T-helper 9 cell (primary cell): ENCODE measurements at regions not wholly inside any gene's neighbourhood (a gene's known extent, or its start where the extent isn't known, plus 50 kb on each side); places are given as distances from the start of the nearest gene placed in this dataset.

ENCODE experiments used
- DNase-seq: peaks from one replicate; pipeline ENCODE4 v3.0.0-alpha.2; 2020

- no peak for DNase-seq
Observed at GRCh38 chr11:70751142-70751734, 352.9 kb downstream of the CTTN start.

DNA sequence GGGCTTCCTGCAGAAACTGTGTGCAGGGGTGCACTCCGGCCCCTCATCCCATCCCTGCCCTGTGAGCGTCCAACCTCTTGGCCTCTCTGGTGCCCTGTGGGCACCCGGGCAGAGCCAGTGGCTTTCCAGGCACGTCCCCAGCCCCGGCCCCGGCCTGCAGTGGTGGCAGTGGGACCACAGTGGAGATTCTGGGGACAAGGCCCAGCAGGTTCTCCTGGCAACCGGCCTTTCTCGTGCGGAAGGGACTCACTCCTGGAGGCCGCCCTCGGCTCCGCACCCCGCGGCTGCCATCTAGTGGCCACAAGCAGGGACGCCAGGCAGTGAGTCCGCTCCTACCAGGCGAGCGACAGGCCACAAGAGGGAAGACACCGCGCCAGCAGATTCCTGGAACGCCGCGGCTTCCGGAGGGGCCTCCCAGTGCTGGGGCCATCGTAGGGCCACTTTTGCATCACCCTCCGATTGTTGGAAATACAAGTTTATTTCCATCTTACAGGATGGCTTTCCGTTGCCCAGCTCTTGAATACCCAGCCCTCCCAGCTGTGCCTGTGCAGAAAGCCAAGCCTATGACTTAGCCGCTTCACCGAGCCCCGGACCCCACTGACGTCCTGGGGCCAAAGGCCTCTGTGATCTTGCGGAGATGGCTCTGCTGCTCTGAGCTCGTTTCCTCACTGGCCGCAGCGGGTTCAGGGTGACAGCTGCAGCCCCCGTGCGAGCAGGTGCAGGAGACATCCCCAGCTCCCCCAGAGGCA, 357.3 kb downstream of the CTTN start:
- DNase-seq: peak; percentile 29

DNA sequence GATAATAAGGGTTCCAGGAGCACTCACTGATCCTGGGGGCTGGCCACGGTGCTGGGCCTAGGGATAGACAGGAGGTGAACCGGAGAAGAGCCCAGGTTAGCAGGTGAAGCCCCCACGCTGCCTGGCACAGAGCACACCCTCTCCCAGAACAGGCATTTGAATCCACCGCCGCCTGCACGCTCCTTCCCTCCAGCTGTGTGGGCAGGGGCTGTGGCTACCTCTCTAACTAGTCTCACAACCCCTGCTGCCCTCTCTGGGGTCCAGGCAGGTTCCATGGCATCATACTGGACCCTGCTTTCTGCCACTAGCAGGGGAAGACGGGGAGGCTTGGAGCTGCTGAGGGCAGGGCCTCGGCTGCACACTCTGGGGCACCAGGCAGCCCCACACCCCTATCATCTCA, 358.0 kb downstream of the CTTN start:
- DNase-seq: no peak

GRCh38 chr11:70756756-70757155, 358.4 kb downstream of the CTTN start:
- DNase-seq: no peak

- DNase-seq: no peak
Observed at GRCh38 chr11:70757241-70757640, 358.9 kb downstream of the CTTN start.

- no peak for DNase-seq
Observed at GRCh38 chr11:70758206-70758605, 359.9 kb downstream of the CTTN start.

GRCh38 chr11:70759846-70760245, 361.5 kb downstream of the CTTN start:
- no peak for DNase-seq

DNA sequence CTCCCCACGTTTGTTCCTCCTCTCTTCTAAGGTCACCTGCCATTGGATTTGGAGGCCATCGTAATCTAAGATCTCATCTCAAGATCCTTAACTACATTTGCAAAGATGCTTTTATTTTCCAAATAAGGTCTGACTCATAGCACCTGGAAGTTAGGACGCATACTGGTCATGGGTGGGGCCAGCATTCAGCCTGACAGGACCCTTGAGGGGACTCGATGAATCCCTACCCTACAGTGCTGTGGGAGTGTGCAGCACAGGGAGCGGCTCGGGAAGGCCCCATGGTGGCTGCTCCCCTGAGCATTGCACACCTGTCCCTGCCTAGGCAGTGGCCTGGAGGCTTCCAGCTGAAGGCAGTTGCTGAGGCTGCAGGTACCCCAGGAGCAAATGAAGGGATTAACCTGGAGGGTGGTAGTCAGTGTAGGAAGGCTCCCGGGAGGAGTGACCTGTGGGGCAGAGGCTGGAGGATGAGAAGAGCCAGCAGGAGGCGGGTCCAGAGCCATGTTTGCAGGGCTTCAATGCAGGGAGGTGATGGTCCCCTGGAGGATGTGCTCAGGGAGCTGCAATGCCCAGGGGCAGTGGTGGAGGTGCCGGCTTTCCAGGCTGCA, 362.2 kb downstream of the CTTN start:
- DNase-seq: no peak

- DNase-seq: no peak
Observed at GRCh38 chr11:70761094-70761907, 363.0 kb downstream of the CTTN start.

DNA sequence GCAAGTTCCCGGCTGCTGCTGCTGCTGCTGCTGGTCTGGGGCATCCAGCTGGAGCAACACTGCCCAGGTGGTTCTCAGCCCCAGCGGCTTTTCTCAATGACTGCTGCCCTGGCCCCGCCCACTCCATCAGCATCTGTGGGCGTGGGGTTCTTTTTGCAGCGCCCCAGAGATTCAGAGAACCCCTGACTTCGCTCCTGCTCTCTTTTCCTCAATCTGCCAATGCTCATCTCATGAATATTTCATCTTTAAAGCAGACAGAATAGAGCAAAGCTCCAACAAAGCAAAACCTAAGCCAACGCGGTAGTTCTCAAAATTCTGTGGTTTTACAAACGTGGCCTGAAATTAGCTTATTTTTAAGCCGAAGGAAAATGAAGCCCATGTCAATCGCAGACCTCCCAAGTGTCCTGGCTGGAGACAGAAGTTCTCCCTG, 363.6 kb downstream of the CTTN start:
- no peak for DNase-seq

DNA sequence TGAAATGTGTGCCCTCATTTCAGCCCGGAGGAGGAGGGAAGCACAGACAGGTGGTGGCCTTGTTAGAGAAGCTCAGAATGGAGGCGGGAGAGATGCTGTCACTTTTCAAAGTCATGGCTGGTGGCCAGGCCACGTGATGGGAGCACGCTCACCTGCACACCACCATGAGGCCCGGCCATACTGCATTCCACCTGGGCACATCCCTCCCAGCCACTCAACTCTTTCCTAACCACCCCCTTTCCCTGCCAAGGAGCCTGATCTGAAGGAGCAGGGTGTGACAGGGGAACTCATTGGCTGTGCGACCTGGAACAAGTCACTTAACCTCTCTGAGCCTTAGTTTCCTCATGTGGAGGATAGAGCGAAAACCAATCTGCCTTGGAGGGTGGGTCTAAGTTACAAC, 364.5 kb downstream of the CTTN start:
- DNase-seq: no peak

GRCh38 chr11:70763606-70764005, 365.3 kb downstream of the CTTN start:
- no peak for DNase-seq

- DNase-seq: no peak
Observed at GRCh38 chr11:70764356-70764905, 366.1 kb downstream of the CTTN start.

GRCh38 chr11:70766901-70767300, 368.6 kb downstream of the CTTN start:
- DNase-seq: no peak

GRCh38 chr11:70768346-70769095, 370.2 kb downstream of the CTTN start:
- DNase-seq: no peak

DNA sequence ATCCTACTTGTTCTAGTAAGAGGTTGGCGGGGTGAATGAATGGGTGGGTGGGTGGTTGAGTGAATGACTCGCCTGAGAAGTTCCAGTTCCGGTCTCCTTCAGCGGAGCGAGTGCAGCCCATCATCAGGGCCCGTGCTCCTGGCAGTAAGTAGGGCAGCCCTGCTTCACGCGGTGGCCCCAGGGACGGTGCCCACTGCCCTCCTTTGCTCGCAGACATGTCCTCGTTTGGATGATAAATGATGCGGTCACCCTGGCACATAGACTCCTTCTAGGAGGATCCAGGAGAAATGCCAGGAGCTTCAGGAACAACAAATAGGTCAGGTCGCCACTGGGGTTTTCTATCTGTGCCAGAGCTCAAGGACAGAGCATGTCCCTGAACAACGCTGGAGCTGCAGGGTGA, 370.8 kb downstream of the CTTN start:
- no peak for DNase-seq

DNA sequence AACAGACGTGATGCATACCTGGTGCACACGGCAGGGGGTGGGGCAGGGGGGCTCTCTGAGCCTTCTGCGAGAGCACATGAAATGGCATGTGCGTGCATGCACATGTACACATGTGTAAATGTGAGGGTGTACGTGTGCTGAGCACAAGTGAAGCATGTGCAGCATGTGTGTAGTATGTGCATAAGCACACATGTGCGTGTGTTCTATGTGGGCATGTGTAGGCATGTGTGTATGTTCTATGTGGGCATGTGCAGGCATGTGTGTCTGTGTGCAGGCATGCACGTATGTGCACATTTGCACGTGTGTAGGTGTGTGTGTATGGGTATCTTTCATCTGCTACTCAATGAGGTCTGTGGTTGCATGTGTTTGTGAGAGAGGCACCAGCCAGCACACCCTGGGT, 371.2 kb downstream of the CTTN start:
- DNase-seq: no peak

DNA sequence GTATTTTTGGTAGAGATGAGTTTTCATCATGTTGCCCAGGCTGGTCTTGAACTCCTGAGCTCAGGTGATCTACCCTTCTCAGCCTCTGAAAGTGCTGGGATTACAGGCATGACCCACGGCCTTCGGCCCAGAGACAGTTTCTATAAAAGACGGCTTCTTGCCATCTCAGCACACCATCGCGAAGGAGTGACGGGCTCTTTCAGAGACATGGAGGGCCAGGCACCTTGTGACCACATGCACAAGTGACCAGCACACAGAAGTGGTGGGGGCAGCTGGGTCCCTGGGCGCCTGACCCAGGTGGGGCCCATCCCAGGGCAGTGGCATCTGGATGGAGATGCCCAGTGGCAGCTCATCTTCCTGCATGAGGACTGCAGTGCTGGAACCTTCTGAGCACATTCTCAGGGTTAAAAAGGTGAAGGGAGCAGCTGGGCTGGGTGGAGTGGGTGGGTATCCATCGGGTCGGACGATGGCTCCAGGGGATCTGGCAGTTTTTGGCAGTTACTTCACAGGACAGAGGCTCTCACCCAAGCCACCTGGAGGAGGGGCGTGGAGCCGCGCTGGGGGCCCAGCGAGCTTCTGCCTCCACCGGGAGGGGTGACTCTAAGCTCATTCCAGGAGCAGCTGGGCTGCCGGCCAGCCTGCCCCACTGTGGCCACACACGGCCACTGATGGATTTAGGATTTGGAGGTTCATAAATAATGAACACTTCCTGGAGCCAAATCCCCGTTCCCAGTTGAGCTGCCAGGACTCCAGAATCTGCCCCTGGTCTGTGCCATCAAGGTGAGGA, 373.0 kb downstream of the CTTN start:
- DNase-seq: no peak

GRCh38 chr11:70772950-70773349, 374.6 kb downstream of the CTTN start:
- DNase-seq: no peak

DNA sequence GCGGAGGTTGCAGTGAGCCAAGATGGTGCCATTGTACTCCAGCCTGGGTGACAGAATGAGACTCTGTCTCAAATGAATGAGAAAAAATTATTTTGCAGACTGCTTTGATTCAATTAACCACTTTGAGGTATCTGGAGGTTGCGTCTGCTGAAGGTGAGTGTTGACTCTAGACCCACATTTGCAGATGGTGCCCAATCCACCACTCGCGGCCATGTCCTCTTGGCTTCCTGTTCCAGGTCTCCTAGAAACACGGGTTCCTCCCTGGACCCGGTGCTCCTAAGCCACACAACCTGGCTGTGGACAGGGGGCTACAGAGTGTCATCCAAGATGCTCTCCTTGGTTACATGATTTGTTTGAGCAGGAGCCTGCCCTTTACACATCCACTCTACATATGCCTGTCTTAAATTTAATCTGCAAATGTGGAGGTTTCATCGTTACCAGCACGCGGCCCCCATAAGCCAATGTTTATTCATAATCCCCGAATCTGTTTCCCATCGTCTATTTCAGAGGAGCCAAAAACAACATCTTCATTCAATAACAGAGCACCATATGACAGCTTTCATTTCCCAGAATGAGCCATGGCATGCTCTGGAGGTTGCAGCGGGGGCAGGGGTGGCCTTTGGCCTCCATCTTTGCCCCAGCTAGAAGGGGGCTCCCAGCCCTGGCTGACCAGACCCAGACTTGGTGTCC, 377.2 kb downstream of the CTTN start:
- DNase-seq: no peak
